ENCODE measurements at regions not wholly inside any gene's neighbourhood (a gene's known extent, or its start where the extent isn't known, plus 50 kb on each side); places are given as distances from the start of the nearest gene placed in this dataset.
A peak's percentile ranks its signal among the peaks of the same experiment; 100 is the strongest.

- Mint-ChIP-seq H3K36me3 (ENCODE audit: low read depth) (no peaks in the 10 kb centered on the region), H3K4me1 (ENCODE audit: low read depth) (peaks cover 5% of the 10 kb centered on the region), H3K27me3 (no peaks in the 10 kb centered on the region), H3K4me3 (no peak overlapping the region), H3K27ac (no peak overlapping the region), H3K9me3 (no peaks in the 10 kb centered on the region)
Observed at GRCh38 chr14:65824978-65825299, 412.4 kb downstream of the FUT8 start.

GRCh38 chr14:65826946-65827345, 414.4 kb downstream of the FUT8 start:
- Mint-ChIP-seq H3K36me3 (ENCODE audit: low read depth) (no peaks in the 10 kb centered on the region), H3K4me1 (ENCODE audit: low read depth) (peaks cover 5% of the 10 kb centered on the region), H3K9me3 (no peaks in the 10 kb centered on the region), H3K27me3 (no peaks in the 10 kb centered on the region), H3K27ac (no peak overlapping the region), H3K4me3 (no peak overlapping the region)

GRCh38 chr14:65827520-65827919, 415.0 kb downstream of the FUT8 start:
- no peak overlapping the region for H3K27ac Mint-ChIP-seq
- H3K36me3 Mint-ChIP-seq (ENCODE audit: low read depth): no peaks in the 10 kb centered on the region
- peaks cover 5% of the 10 kb centered on the region for H3K4me1 Mint-ChIP-seq (ENCODE audit: low read depth)
- H3K9me3 Mint-ChIP-seq: no peaks in the 10 kb centered on the region
- no peaks in the 10 kb centered on the region for H3K27me3 Mint-ChIP-seq
- no peak overlapping the region for H3K4me3 Mint-ChIP-seq

- Mint-ChIP-seq H3K27me3 (no peaks in the 10 kb centered on the region), H3K9me3 (no peaks in the 10 kb centered on the region), H3K4me1 (ENCODE audit: low read depth) (peaks cover 13% of the 10 kb centered on the region), H3K4me3 (no peak overlapping the region), H3K36me3 (ENCODE audit: low read depth) (no peaks in the 10 kb centered on the region), H3K27ac (no peak overlapping the region)
Observed at GRCh38 chr14:65828396-65828795, 415.9 kb downstream of the FUT8 start.

GRCh38 chr14:65832431-65833266, 420.1 kb downstream of the FUT8 start:
- H3K27ac Mint-ChIP-seq: no peak overlapping the region
- no peaks in the 10 kb centered on the region for H3K9me3 Mint-ChIP-seq
- H3K4me1 Mint-ChIP-seq (ENCODE audit: low read depth): peaks cover 11% of the 10 kb centered on the region
- no peaks in the 10 kb centered on the region for H3K36me3 Mint-ChIP-seq (ENCODE audit: low read depth)
- no peaks in the 10 kb centered on the region for H3K27me3 Mint-ChIP-seq
- no peak overlapping the region for H3K4me3 Mint-ChIP-seq

- no peaks in the 10 kb centered on the region for H3K9me3 Mint-ChIP-seq
- H3K36me3 Mint-ChIP-seq (ENCODE audit: low read depth): no peaks in the 10 kb centered on the region
- no peaks in the 10 kb centered on the region for H3K27me3 Mint-ChIP-seq
- H3K27ac Mint-ChIP-seq: no peak overlapping the region
- H3K4me3 Mint-ChIP-seq: no peak overlapping the region
- peaks cover 16% of the 10 kb centered on the region for H3K4me1 Mint-ChIP-seq (ENCODE audit: low read depth)
Observed at GRCh38 chr14:65833267-65833880, 420.8 kb downstream of the FUT8 start.

GRCh38 chr14:65834051-65834450, 421.5 kb downstream of the FUT8 start:
- Mint-ChIP-seq H3K4me1 (ENCODE audit: low read depth) (peaks cover 22% of the 10 kb centered on the region), H3K4me3 (no peak overlapping the region), H3K27me3 (no peaks in the 10 kb centered on the region), H3K27ac (no peak overlapping the region), H3K36me3 (ENCODE audit: low read depth) (no peaks in the 10 kb centered on the region), H3K9me3 (no peaks in the 10 kb centered on the region)

- peaks cover 27% of the 10 kb centered on the region for H3K4me1 Mint-ChIP-seq (ENCODE audit: low read depth)
- no peaks in the 10 kb centered on the region for H3K9me3 Mint-ChIP-seq
- no peaks in the 10 kb centered on the region for H3K36me3 Mint-ChIP-seq (ENCODE audit: low read depth)
- H3K27ac Mint-ChIP-seq: no peak overlapping the region
- no peaks in the 10 kb centered on the region for H3K27me3 Mint-ChIP-seq
- H3K4me3 Mint-ChIP-seq: no peak overlapping the region
Observed at GRCh38 chr14:65834812-65835211, 422.3 kb downstream of the FUT8 start.

GRCh38 chr14:65835501-65835900, 423.0 kb downstream of the FUT8 start:
- H3K4me3 Mint-ChIP-seq: no peak overlapping the region
- no peaks in the 10 kb centered on the region for H3K9me3 Mint-ChIP-seq
- no peak overlapping the region for H3K27ac Mint-ChIP-seq
- H3K27me3 Mint-ChIP-seq: no peaks in the 10 kb centered on the region
- peaks cover 30% of the 10 kb centered on the region for H3K4me1 Mint-ChIP-seq (ENCODE audit: low read depth)
- no peaks in the 10 kb centered on the region for H3K36me3 Mint-ChIP-seq (ENCODE audit: low read depth)

GRCh38 chr14:65838565-65838964, 426.0 kb downstream of the FUT8 start:
- Mint-ChIP-seq H3K36me3 (ENCODE audit: low read depth) (no peaks in the 10 kb centered on the region), H3K27me3 (no peaks in the 10 kb centered on the region), H3K4me3 (no peak overlapping the region), H3K4me1 (ENCODE audit: low read depth) (peaks cover 23% of the 10 kb centered on the region), H3K9me3 (no peaks in the 10 kb centered on the region), H3K27ac (no peak overlapping the region)

GRCh38 chr14:65840118-65840751, 427.7 kb downstream of the FUT8 start:
- no peaks in the 10 kb centered on the region for H3K9me3 Mint-ChIP-seq
- H3K36me3 Mint-ChIP-seq (ENCODE audit: low read depth): no peaks in the 10 kb centered on the region
- no peak overlapping the region for H3K27ac Mint-ChIP-seq
- H3K4me1 Mint-ChIP-seq (ENCODE audit: low read depth): peaks cover 38% of the 10 kb centered on the region
- no peak overlapping the region for H3K4me3 Mint-ChIP-seq
- no peaks in the 10 kb centered on the region for H3K27me3 Mint-ChIP-seq

- Mint-ChIP-seq H3K27ac (no peak overlapping the region), H3K27me3 (no peaks in the 10 kb centered on the region), H3K9me3 (no peaks in the 10 kb centered on the region), H3K4me1 (ENCODE audit: low read depth) (peaks cover 42% of the 10 kb centered on the region), H3K4me3 (no peak overlapping the region), H3K36me3 (ENCODE audit: low read depth) (no peaks in the 10 kb centered on the region)
Observed at GRCh38 chr14:65840786-65841185, 428.3 kb downstream of the FUT8 start.

- H3K4me3 Mint-ChIP-seq: peak overlapping the region; percentile 37
- H3K27me3 Mint-ChIP-seq: no peaks in the 10 kb centered on the region
- H3K9me3 Mint-ChIP-seq: peaks cover 5% of the 10 kb centered on the region
- peak overlapping the region; percentile 74 for H3K27ac Mint-ChIP-seq
- peaks cover 4% of the 10 kb centered on the region for H3K36me3 Mint-ChIP-seq (ENCODE audit: low read depth)
- H3K4me1 Mint-ChIP-seq (ENCODE audit: low read depth): peaks cover 74% of the 10 kb centered on the region
Observed at GRCh38 chr14:65846196-65846868, 433.8 kb downstream of the FUT8 start.

- H3K36me3 Mint-ChIP-seq (ENCODE audit: low read depth): peaks cover 4% of the 10 kb centered on the region
- H3K4me1 Mint-ChIP-seq (ENCODE audit: low read depth): peaks cover 74% of the 10 kb centered on the region
- H3K9me3 Mint-ChIP-seq: peaks cover 5% of the 10 kb centered on the region
- H3K27ac Mint-ChIP-seq: peak overlapping the region; percentile 74
- peak overlapping the region; percentile 37 for H3K4me3 Mint-ChIP-seq
- no peaks in the 10 kb centered on the region for H3K27me3 Mint-ChIP-seq
Observed at GRCh38 chr14:65847075-65847847, 434.7 kb downstream of the FUT8 start.
